Eye (tissue), 1 donor: ENCODE measurements at regions not wholly inside any gene's neighbourhood (a gene's known extent, or its start where the extent isn't known, plus 50 kb on each side); places are given as distances from the start of the nearest gene placed in this dataset.

Source experiments
- DNase-seq: peaks from one replicate; pipeline ENCODE4 v3.0.0-alpha.2; 2015

GRCh38 chr9:85142496-85142911 is 473.0 kb downstream of the NTRK2 start:
- DNase-seq, result peak; percentile 27

- no peak for DNase-seq
These were observed 468.2 kb downstream of the NTRK2 start for GRCh38 chr9:85137696-85138095.

GRCh38 chr9:85136987-85137386 is 467.5 kb downstream of the NTRK2 start:
- DNase-seq, result no peak

GRCh38 chr9:85136507-85136906 is 467.0 kb downstream of the NTRK2 start:
- no peak for DNase-seq

- no peak for DNase-seq
These were observed 461.2 kb downstream of the NTRK2 start for GRCh38 chr9:85130764-85131163.

- no peak for DNase-seq
These were observed 460.7 kb downstream of the NTRK2 start for GRCh38 chr9:85130260-85130659.

- DNase-seq, result no peak
These were observed 460.0 kb downstream of the NTRK2 start for GRCh38 chr9:85129514-85129913.

- no peak for DNase-seq
These were observed 449.6 kb downstream of the NTRK2 start for GRCh38 chr9:85118990-85119755.

- DNase-seq, result no peak
These were observed 448.3 kb downstream of the NTRK2 start for GRCh38 chr9:85117831-85118230.

- DNase-seq, result no peak
These were observed 445.9 kb downstream of the NTRK2 start for GRCh38 chr9:85115473-85115872.

- no peak for DNase-seq
These were observed 445.3 kb downstream of the NTRK2 start for GRCh38 chr9:85114799-85115198.

- DNase-seq, result no peak
These were observed 443.4 kb downstream of the NTRK2 start for GRCh38 chr9:85112933-85113418.

- DNase-seq, result no peak
These were observed 442.9 kb downstream of the NTRK2 start for GRCh38 chr9:85112391-85112790.

GRCh38 chr9:85108746-85109145 is 439.2 kb downstream of the NTRK2 start:
- no peak for DNase-seq

- no peak for DNase-seq
These were observed 438.7 kb downstream of the NTRK2 start for GRCh38 chr9:85108229-85108628.

- no peak for DNase-seq
These were observed 419.9 kb downstream of the NTRK2 start for GRCh38 chr9:85089188-85089969.

- no peak for DNase-seq
These were observed 412.4 kb downstream of the NTRK2 start for GRCh38 chr9:85081963-85082362.

- DNase-seq, result no peak
These were observed 409.8 kb downstream of the NTRK2 start for GRCh38 chr9:85079349-85079748.

GRCh38 chr9:85077944-85078343 is 408.4 kb downstream of the NTRK2 start:
- peak; percentile 74 for DNase-seq

GRCh38 chr9:85077146-85077545 is 407.6 kb downstream of the NTRK2 start:
- DNase-seq, result peak; percentile 10
